ENCODE measurements at regions not wholly inside any gene's neighbourhood (a gene's known extent, or its start where the extent isn't known, plus 50 kb on each side); places are given as distances from the start of the nearest gene placed in this dataset.

GRCh38 chr15:91622235-91622634 is 231.3 kb upstream of the SLCO3A1 start:
- TF ChIP-seq CTCF (IDR thresholded peaks at IDR 0.05; ENCODE audit: poor library complexity) = no peak
- no peak for TF ChIP-seq EZH2 (IDR thresholded peaks at IDR 0.05; ENCODE audit: borderline replicate concordance)

Data from hepatocyte (in vitro differentiated cells).